Panc1 (cell line): ENCODE measurements at regions not wholly inside any gene's neighbourhood (a gene's known extent, or its start where the extent isn't known, plus 50 kb on each side); places are given as distances from the start of the nearest gene placed in this dataset.

ENCODE experiments used
- POLR2AphosphoS5 ChIP-seq: IDR thresholded peaks from 2 replicates; pipeline ENCODE4 v1.6.1; 2012; ENCODE audit warnings: mild to moderate bottlenecking, low read depth, low read length, moderate library complexity
- SIN3A ChIP-seq: IDR thresholded peaks from 2 replicates; pipeline ENCODE4 v1.6.1; 2012; ENCODE audit warnings: low read depth, mild to moderate bottlenecking, low read length, moderate library complexity, borderline replicate concordance; ENCODE audit not compliant: insufficient read depth
- TF ChIP-seq, protein P1 (sequence below): fragments of 450-650 bp; IDR thresholded peaks from 2 replicates; pipeline ENCODE4 v1.5.1; 2017; ENCODE audit warnings: mild to moderate bottlenecking

DNA sequence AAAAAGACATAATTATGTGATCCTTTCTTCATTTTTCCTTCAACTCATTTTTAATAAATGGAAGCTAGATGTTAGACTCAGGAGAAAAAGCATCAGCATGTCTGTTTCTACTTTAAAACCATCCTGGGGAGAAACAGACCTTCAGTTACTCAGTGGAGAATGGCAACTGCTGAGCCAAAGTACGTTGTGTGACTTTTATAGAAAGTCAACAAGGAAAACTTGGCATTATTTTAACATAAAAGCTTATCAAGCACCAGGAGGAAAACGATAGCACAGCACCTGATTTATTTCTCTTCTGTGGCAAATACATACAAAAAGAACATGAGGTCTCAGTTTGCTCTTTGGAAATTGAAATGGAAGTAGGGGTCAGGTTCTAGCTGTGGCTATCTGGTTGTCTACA lies 115.3 kb upstream of the RIPOR2 start:
- TF ChIP-seq, protein P1, sequence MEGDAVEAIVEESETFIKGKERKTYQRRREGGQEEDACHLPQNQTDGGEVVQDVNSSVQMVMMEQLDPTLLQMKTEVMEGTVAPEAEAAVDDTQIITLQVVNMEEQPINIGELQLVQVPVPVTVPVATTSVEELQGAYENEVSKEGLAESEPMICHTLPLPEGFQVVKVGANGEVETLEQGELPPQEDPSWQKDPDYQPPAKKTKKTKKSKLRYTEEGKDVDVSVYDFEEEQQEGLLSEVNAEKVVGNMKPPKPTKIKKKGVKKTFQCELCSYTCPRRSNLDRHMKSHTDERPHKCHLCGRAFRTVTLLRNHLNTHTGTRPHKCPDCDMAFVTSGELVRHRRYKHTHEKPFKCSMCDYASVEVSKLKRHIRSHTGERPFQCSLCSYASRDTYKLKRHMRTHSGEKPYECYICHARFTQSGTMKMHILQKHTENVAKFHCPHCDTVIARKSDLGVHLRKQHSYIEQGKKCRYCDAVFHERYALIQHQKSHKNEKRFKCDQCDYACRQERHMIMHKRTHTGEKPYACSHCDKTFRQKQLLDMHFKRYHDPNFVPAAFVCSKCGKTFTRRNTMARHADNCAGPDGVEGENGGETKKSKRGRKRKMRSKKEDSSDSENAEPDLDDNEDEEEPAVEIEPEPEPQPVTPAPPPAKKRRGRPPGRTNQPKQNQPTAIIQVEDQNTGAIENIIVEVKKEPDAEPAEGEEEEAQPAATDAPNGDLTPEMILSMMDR: no peak
- TF ChIP-seq POLR2AphosphoS5 (no peak), SIN3A (no peak)
